Panc1 (cell line): ENCODE measurements at regions not wholly inside any gene's neighbourhood (a gene's known extent, or its start where the extent isn't known, plus 50 kb on each side); places are given as distances from the start of the nearest gene placed in this dataset.
A peak's percentile ranks its signal among the peaks of the same experiment; 100 is the strongest.

ENCODE experiments used
- ATAC-seq: fragments of 200-7000 bp; cut with Tn5 transposase; 2 replicates; pipeline ENCODE4 v1.9.1; 2020; ENCODE audit warnings: mild to moderate bottlenecking, moderate library complexity
- BruUV-seq: library from RNA; stranded (reverse); fragments of 400-500 nt; replicated peaks from 2 replicates; lab custom pipeline; 2021; lab: Mats Ljungman, UMichigan
- CTCF ChIA-PET: fragments of 300-600 bp; sonication (Branson Sonifier 250); formaldehyde crosslinking; loops from one replicate; lab custom pipeline; 2022; ENCODE audit warnings: antibody characterized with exemption; lab: Charles Lee
- POLR2A ChIA-PET: fragments of 300-600 bp; sonication (Branson Sonifier 250); formaldehyde crosslinking; loops from one replicate; lab custom pipeline; 2022; ENCODE audit warnings: antibody characterized with exemption; lab: Charles Lee
- DNase-seq: peaks from one replicate; pipeline ENCODE4 v3.0.0-alpha.2; 2010; ENCODE audit warnings: low read depth, low spot score
- H3K27ac ChIP-seq: 2 replicates; pipeline ENCODE4 v1.5.1; 2011; ENCODE audit warnings: mild to moderate bottlenecking, low read length, inconsistent platforms
- H3K27me3 ChIP-seq: fragments of 200-500 bp; sonication (Bioruptor generic); 2 replicates; pipeline ENCODE4 v1.6.0; 2014; ENCODE audit warnings: low read length, inconsistent platforms; ENCODE audit not compliant: control insufficient read depth, insufficient read depth
- H3K36me3 ChIP-seq: fragments of 200-500 bp; sonication (Bioruptor generic); 2 replicates; pipeline ENCODE4 v1.5.1; 2014; ENCODE audit warnings: inconsistent platforms, mild to moderate bottlenecking, low read length, moderate library complexity; ENCODE audit not compliant: control insufficient read depth, insufficient read depth
- H3K4me1 ChIP-seq: 2 replicates; pipeline ENCODE4 v1.5.1; 2011; ENCODE audit warnings: inconsistent platforms, mild to moderate bottlenecking, low read length, moderate library complexity; ENCODE audit not compliant: control insufficient read depth, insufficient read depth
- H3K4me3 ChIP-seq, 2 experiments: 2 replicates each; pipeline ENCODE4 v1.5.1; 2011 to 2012; ENCODE audit warnings: low read depth in 2 of 2, low read length in 2 of 2, mild to moderate bottlenecking in 2 of 2, inconsistent platforms in 1 of 2, moderate library complexity in 1 of 2
- H3K9me3 ChIP-seq: fragments of 200-500 bp; sonication (Bioruptor generic); 2 replicates; pipeline ENCODE4 v1.5.1; 2014; ENCODE audit warnings: low read depth, mild to moderate bottlenecking, inconsistent platforms, low read length, moderate library complexity; ENCODE audit not compliant: control insufficient read depth, insufficient read depth
- CTCF ChIP-seq: fragments of 450-650 bp; IDR thresholded peaks from 2 replicates; pipeline ENCODE4 v1.5.1; 2017; ENCODE audit warnings: mild to moderate bottlenecking
- POLR2AphosphoS5 ChIP-seq: IDR thresholded peaks from 2 replicates; pipeline ENCODE4 v1.6.1; 2012; ENCODE audit warnings: mild to moderate bottlenecking, low read depth, low read length, moderate library complexity
- REST ChIP-seq, 2 experiments: IDR thresholded peaks; 2 replicates each; pipeline ENCODE4 v1.6.1; 2011 to 2012; ENCODE audit warnings: low read depth in 2 of 2, control low read depth in 1 of 2, low read length in 1 of 2, mild to moderate bottlenecking in 1 of 2, moderate library complexity in 1 of 2; ENCODE audit not compliant: insufficient read depth in 1 of 2
- SIN3A ChIP-seq: IDR thresholded peaks from 2 replicates; pipeline ENCODE4 v1.6.1; 2012; ENCODE audit warnings: low read depth, mild to moderate bottlenecking, low read length, moderate library complexity, borderline replicate concordance; ENCODE audit not compliant: insufficient read depth
- TCF7L2 ChIP-seq: IDR thresholded peaks from 2 replicates; pipeline ENCODE4 v1.6.1; 2011; ENCODE audit warnings: mild to moderate bottlenecking, low read depth, low read length, inconsistent platforms
- in situ Hi-C: cut with HindIII; loops from 2 replicates; pipeline ENCODE4 v1.10.0; 2016; ENCODE audit warnings: low sequenced_read_pairs, low pct_unique_long_range_greater_than_20kb
- intact Hi-C: fragments of 100-400 bp; cut with micrococcal nuclease; formaldehyde crosslinking; loops from one replicate; pipeline ENCODE4 v1.10.0; 2022; ENCODE audit not compliant: unreplicated experiment

- H3K4me1 ChIP-seq = no peaks in the 10 kb centered on the region
- no peak overlapping the region for H3K27ac ChIP-seq
- in situ Hi-C loops (no loop called here), intact Hi-C loops (no loop called here)
- H3K27me3 ChIP-seq = no peaks in the 10 kb centered on the region
- H3K36me3 ChIP-seq = no peaks in the 10 kb centered on the region
- CTCF ChIA-PET = no interaction called here
- DNase-seq = no peak
- H3K4me3 ChIP-seq = no peak overlapping the region
- BruUV-seq = no TSS peak
- H3K9me3 ChIP-seq = no peaks in the 10 kb centered on the region
- ATAC-seq = peak; percentile 35
- TF ChIP-seq SIN3A (no peak), POLR2AphosphoS5 (no peak), TCF7L2 (no peak), REST (IDR thresholded peaks at IDR 0.05; ENCODE audit: insufficient read depth in 1 of 2, low read depth in 2 of 2, low read length in 1 of 2) (no peak), CTCF (no peak)
- POLR2A ChIA-PET = no interaction called here
These were observed 109.3 kb upstream of the TNRC6C start for GRCh38 chr17:77849239-77849638.

GRCh38 chr17:77851921-77852320, 106.6 kb upstream of the TNRC6C start:
- in situ Hi-C loops (no loop called here), intact Hi-C loops (no loop called here)
- no peaks in the 10 kb centered on the region for H3K36me3 ChIP-seq
- H3K9me3 ChIP-seq = no peaks in the 10 kb centered on the region
- no peak overlapping the region for H3K27ac ChIP-seq
- H3K4me3 ChIP-seq = no peak overlapping the region
- BruUV-seq = no TSS peak
- no peaks in the 10 kb centered on the region for H3K4me1 ChIP-seq
- ATAC-seq (no peak), DNase-seq (no peak)
- CTCF ChIA-PET = no interaction called here
- POLR2A ChIA-PET = no interaction called here
- H3K27me3 ChIP-seq = no peaks in the 10 kb centered on the region
- no peak for TF ChIP-seq REST (IDR thresholded peaks at IDR 0.05; ENCODE audit: insufficient read depth in 1 of 2, low read depth in 2 of 2, low read length in 1 of 2)
- TF ChIP-seq TCF7L2 = no peak
- no peak for TF ChIP-seq POLR2AphosphoS5
